PC-9 (cell line): ENCODE measurements at regions not wholly inside any gene's neighbourhood (a gene's known extent, or its start where the extent isn't known, plus 50 kb on each side); places are given as distances from the start of the nearest gene placed in this dataset.

ENCODE experiments used
- CTCF ChIP-seq: fragments of 200-600 bp; sonication (generic); conservative IDR thresholded peaks from 2 replicates; pipeline ENCODE4 v1.6.1; 2017; ENCODE audit warnings: mixed run types, antibody characterized with exemption, mild to moderate bottlenecking, moderate library complexity
- EZH2 ChIP-seq: fragments of 200-600 bp; sonication (generic); IDR thresholded peaks from 2 replicates; pipeline ENCODE4 v1.8.0; 2017; ENCODE audit warnings: antibody characterized with exemption, low read depth

GRCh38 chr10:118110750-118111149, 64.0 kb upstream of the RAB11FIP2 start:
- no peak for TF ChIP-seq CTCF
- TF ChIP-seq EZH2 = no peak
